PC-9 (cell line): ENCODE measurements at regions not wholly inside any gene's neighbourhood (a gene's known extent, or its start where the extent isn't known, plus 50 kb on each side); places are given as distances from the start of the nearest gene placed in this dataset.

Experiments
- EZH2 ChIP-seq: fragments of 200-600 bp; sonication (generic); IDR thresholded peaks from 2 replicates; pipeline ENCODE4 v1.8.0; 2017; ENCODE audit warnings: antibody characterized with exemption, low read depth
- TF ChIP-seq, protein P1 (sequence below): fragments of 200-600 bp; sonication (generic); conservative IDR thresholded peaks from 2 replicates; pipeline ENCODE4 v1.6.1; 2017; ENCODE audit warnings: mixed run types, antibody characterized with exemption, mild to moderate bottlenecking, moderate library complexity

DNA sequence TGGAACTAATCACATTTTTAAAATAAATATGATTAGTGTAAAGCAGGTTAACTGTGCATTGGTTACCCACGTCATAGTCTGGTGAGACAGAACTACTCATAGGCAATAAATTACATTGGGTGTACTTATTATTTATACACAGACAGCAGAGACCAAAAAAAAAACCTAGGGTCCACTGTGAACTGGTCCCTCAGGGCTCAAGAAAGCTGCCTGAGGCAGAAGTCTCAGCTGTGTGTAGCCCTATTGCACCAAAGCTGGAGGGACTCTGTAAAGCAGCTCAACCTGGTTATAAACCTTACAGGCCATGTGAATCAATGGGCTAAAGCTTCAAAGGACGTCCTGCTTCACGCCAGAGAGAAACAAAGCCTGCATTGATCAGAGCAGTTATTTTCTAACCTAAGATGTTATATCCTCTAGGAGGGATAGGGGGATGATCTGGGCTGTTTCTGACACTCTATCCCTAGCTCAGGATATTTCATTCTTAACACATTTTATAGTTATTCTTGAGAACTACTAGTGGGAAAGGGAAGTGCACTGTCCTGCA lies 432.2 kb upstream of the ANO3 start:
- TF ChIP-seq, protein P1, sequence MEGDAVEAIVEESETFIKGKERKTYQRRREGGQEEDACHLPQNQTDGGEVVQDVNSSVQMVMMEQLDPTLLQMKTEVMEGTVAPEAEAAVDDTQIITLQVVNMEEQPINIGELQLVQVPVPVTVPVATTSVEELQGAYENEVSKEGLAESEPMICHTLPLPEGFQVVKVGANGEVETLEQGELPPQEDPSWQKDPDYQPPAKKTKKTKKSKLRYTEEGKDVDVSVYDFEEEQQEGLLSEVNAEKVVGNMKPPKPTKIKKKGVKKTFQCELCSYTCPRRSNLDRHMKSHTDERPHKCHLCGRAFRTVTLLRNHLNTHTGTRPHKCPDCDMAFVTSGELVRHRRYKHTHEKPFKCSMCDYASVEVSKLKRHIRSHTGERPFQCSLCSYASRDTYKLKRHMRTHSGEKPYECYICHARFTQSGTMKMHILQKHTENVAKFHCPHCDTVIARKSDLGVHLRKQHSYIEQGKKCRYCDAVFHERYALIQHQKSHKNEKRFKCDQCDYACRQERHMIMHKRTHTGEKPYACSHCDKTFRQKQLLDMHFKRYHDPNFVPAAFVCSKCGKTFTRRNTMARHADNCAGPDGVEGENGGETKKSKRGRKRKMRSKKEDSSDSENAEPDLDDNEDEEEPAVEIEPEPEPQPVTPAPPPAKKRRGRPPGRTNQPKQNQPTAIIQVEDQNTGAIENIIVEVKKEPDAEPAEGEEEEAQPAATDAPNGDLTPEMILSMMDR: no peak
- no peak for TF ChIP-seq EZH2
